Spleen (tissue), 11 donors: ENCODE measurements at regions not wholly inside any gene's neighbourhood (a gene's known extent, or its start where the extent isn't known, plus 50 kb on each side); places are given as distances from the start of the nearest gene placed in this dataset.

Experiments
- DNase-seq: peaks from one replicate; pipeline ENCODE4 v3.0.0-alpha.2; 2020
- H3K27ac ChIP-seq, 8 donors: fragments of 200-600 bp; sonication (generic) in 7 of 8; 1 replicate in 4 of 8; 2 replicates in 4 of 8; pipeline versions ENCODE4 v1.5.0 to v1.8.0; 2016 to 2021; ENCODE audit warnings: inconsistent platforms in 4 of 8, mild to moderate bottlenecking in 4 of 8, moderate library complexity in 1 of 8
- H3K27me3 ChIP-seq, 7 donors: fragments of 200-600 bp; sonication (generic) in 6 of 7; replicated peaks in 1 of 7; 1 replicate in 4 of 7; 2 replicates in 3 of 7; pipeline versions ENCODE4 v1.5.0 to v1.8.0; 2016 to 2021; ENCODE audit warnings: inconsistent platforms in 3 of 7, mild to moderate bottlenecking in 1 of 7
- H3K36me3 ChIP-seq, 6 donors: fragments of 200-600 bp; sonication (generic) in 5 of 6; 1 replicate in 4 of 6; 2 replicates in 2 of 6; pipeline versions ENCODE4 v1.5.0 to v1.8.0; 2016 to 2021; ENCODE audit warnings: inconsistent platforms in 2 of 6
- H3K4me1 ChIP-seq, 6 donors: fragments of 200-600 bp; sonication (generic) in 5 of 6; 1 replicate in 3 of 6; 2 replicates in 3 of 6; pipeline versions ENCODE4 v1.5.0 to v1.8.0; 2016 to 2021; ENCODE audit warnings: inconsistent platforms in 3 of 6
- H3K4me3 ChIP-seq, 8 donors: fragments of 200-600 bp; sonication (generic) in 7 of 8; 1 replicate in 4 of 8; 2 replicates in 4 of 8; pipeline versions ENCODE4 v1.5.0 to v1.8.0; 2016 to 2021; ENCODE audit warnings: inconsistent platforms in 4 of 8, mild to moderate bottlenecking in 4 of 8, moderate library complexity in 2 of 8
- H3K9me3 ChIP-seq, 8 donors: fragments of 200-600 bp; sonication (generic) in 7 of 8; 1 replicate in 4 of 8; 2 replicates in 4 of 8; pipeline versions ENCODE4 v1.5.0 to v1.8.0; 2016 to 2021; ENCODE audit warnings: inconsistent platforms in 4 of 8
- POLR2A ChIP-seq, 3 donors: fragments of 450-650 bp; IDR thresholded peaks; one replicate each; pipeline ENCODE4 v1.5.1; 2017; ENCODE audit warnings: antibody characterized with exemption in 3 of 3, mild to moderate bottlenecking in 1 of 3
- POLR2AphosphoS5 ChIP-seq, 3 donors: sonication (generic); formaldehyde crosslinking; IDR thresholded peaks; one replicate each; pipeline ENCODE4 v1.5.1; 2017; ENCODE audit warnings: antibody characterized with exemption in 3 of 3
- WGBS, 5 donors: extraction: QIAGEN DNeasy Blood & Tissue Kit in 3 of 5; methylation state at CpG; one replicate each; pipeline versions ENCODE4 v1.1.5 to v1.1.7; 2013 to 2018; 5-methylcytosine and 5-hydroxymethylcytosine counted together
- intact Hi-C: fragments of 100-400 bp; cut with DNase I; formaldehyde crosslinking; loops from one replicate; pipeline ENCODE4 v1.15.0; 2023; ENCODE audit warnings: low total_unique reads
- TF ChIP-seq, protein P1 (sequence below), 11 experiments: fragments of 200-600 bp in 7 of 11; fragments of 450-650 bp in 4 of 11; sonication (generic) in 4 of 11; IDR thresholded peaks in 8 of 11; conservative IDR thresholded peaks in 3 of 11; 1 replicate in 7 of 11; 2 replicates in 4 of 11; pipeline versions ENCODE4 v1.4.0 to v1.8.0; 2016 to 2021; ENCODE audit warnings: antibody characterized with exemption in 11 of 11, inconsistent platforms in 4 of 11, mild to moderate bottlenecking in 1 of 11
- donor health status: healthy with polysubstance abuse.
- donor health status: DM: no; HTN: no; CAD: no; lungs with moderate emphysema.
- donor health status: DM: no; HTN: no; CAD: no.
- donor health status: Bipolar disorder and iron deficiency.
- donor health status: healthy.
- donor health status: DM: no; HTN: no; CAD: no.
- donor health status: DM: yes; HTN: yes; CAD: no.

GRCh38 chr2:183348492-183348891, 224.2 kb downstream of the NUP35 start:
- intact Hi-C loops, result no loop called here
- Histone ChIP-seq H3K9me3 (no peaks in the 10 kb centered on the region), H3K4me1 (no peaks in the 10 kb centered on the region), H3K27ac (no peak overlapping the region), H3K27me3 (no peaks in the 10 kb centered on the region), H3K4me3 (no peak overlapping the region), H3K36me3 (no peaks in the 10 kb centered on the region)
- TF ChIP-seq POLR2A (IDR thresholded peaks at IDR 0.05) (no peak), POLR2AphosphoS5 (IDR thresholded peaks at IDR 0.05) (no peak)
- TF ChIP-seq, protein P1, sequence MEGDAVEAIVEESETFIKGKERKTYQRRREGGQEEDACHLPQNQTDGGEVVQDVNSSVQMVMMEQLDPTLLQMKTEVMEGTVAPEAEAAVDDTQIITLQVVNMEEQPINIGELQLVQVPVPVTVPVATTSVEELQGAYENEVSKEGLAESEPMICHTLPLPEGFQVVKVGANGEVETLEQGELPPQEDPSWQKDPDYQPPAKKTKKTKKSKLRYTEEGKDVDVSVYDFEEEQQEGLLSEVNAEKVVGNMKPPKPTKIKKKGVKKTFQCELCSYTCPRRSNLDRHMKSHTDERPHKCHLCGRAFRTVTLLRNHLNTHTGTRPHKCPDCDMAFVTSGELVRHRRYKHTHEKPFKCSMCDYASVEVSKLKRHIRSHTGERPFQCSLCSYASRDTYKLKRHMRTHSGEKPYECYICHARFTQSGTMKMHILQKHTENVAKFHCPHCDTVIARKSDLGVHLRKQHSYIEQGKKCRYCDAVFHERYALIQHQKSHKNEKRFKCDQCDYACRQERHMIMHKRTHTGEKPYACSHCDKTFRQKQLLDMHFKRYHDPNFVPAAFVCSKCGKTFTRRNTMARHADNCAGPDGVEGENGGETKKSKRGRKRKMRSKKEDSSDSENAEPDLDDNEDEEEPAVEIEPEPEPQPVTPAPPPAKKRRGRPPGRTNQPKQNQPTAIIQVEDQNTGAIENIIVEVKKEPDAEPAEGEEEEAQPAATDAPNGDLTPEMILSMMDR (IDR thresholded peaks at IDR 0.05 in 8 of 11, conservative IDR thresholded peaks at IDR 0.05 in 3 of 11), result no peak
- no peak for DNase-seq
- 72 to 85% (median 83%) methylated on average over 2 of the region's 2 CpGs for WGBS, 5 donors

GRCh38 chr2:183349091-183349490, 224.8 kb downstream of the NUP35 start:
- DNase-seq, result no peak
- TF ChIP-seq POLR2A (IDR thresholded peaks at IDR 0.05) (no peak), POLR2AphosphoS5 (IDR thresholded peaks at IDR 0.05) (no peak)
- TF ChIP-seq, protein P1 (IDR thresholded peaks at IDR 0.05 in 8 of 11, conservative IDR thresholded peaks at IDR 0.05 in 3 of 11), result no peak
- no peak overlapping the region for H3K4me3 ChIP-seq
- 80 to 88% (median 80%) methylated on average over 7 of the region's 7 CpGs for WGBS, 5 donors
- no peaks in the 10 kb centered on the region for H3K4me1 ChIP-seq
- no peaks in the 10 kb centered on the region for H3K27me3 ChIP-seq
- intact Hi-C loops, result no loop called here
- no peaks in the 10 kb centered on the region for H3K36me3 ChIP-seq
- no peaks in the 10 kb centered on the region for H3K9me3 ChIP-seq
- H3K27ac ChIP-seq, result no peak overlapping the region

DNA sequence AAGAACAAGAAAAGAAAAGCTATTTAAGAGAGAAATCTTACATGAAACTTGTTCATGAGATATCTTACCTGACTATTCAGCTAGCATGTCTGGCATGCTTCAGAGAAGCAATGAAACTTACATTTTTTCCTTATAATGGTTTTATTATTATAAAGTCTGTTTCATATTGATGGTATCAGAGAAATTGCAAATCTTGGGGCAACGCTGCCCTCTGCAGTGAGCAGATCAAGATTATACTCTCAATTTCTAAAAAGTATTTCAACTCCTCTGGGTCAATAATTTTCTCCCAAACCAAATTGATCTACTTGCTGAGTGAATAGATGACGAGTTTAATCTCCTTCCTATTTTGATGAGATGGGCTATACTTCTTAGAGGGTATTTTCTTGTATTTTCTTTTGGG, 235.6 kb downstream of the NUP35 start:
- Histone ChIP-seq H3K27ac (no peak overlapping the region), H3K36me3 (no peaks in the 10 kb centered on the region), H3K4me1 (no peaks in the 10 kb centered on the region), H3K27me3 (no peaks in the 10 kb centered on the region), H3K9me3 (no peaks in the 10 kb centered on the region), H3K4me3 (no peak overlapping the region)
- DNase-seq, result no peak
- intact Hi-C loops, result no loop called here
- TF ChIP-seq POLR2AphosphoS5 (IDR thresholded peaks at IDR 0.05) (no peak), POLR2A (IDR thresholded peaks at IDR 0.05) (no peak)
- TF ChIP-seq, protein P1 (IDR thresholded peaks at IDR 0.05 in 8 of 11, conservative IDR thresholded peaks at IDR 0.05 in 3 of 11), result no peak
- WGBS, 5 donors, result 65 to 83% (median 74%) methylated on average over 2 of the region's 2 CpGs

- DNase-seq, result no peak
- Histone ChIP-seq H3K27ac (no peak overlapping the region), H3K36me3 (no peaks in the 10 kb centered on the region), H3K9me3 (peaks cover 0 to 14% (median 4%) of the 10 kb centered on the region in 8 donors), H3K4me3 (no peak overlapping the region), H3K27me3 (no peaks in the 10 kb centered on the region), H3K4me1 (no peaks in the 10 kb centered on the region)
- intact Hi-C loops, result no loop called here
- no peak for TF ChIP-seq POLR2AphosphoS5 (IDR thresholded peaks at IDR 0.05)
- no peak for TF ChIP-seq POLR2A (IDR thresholded peaks at IDR 0.05)
- TF ChIP-seq, protein P1 (IDR thresholded peaks at IDR 0.05 in 8 of 11, conservative IDR thresholded peaks at IDR 0.05 in 3 of 11), result no peak
These were observed 247.3 kb downstream of the NUP35 start for GRCh38 chr2:183371545-183371944.
